H1 (cell line): ENCODE measurements at regions not wholly inside any gene's neighbourhood (a gene's known extent, or its start where the extent isn't known, plus 50 kb on each side); places are given as distances from the start of the nearest gene placed in this dataset.

Source experiments
- CTCF ChIA-PET: fragments of 300-600 bp; sonication (Branson Sonifier 250); formaldehyde crosslinking; loops from one replicate; lab custom pipeline; 2021; ENCODE audit not compliant: partially characterized antibody; lab: Charles Lee
- POLR2A ChIA-PET: fragments of 300-600 bp; sonication (Branson Sonifier 250); formaldehyde crosslinking; loops from one replicate; lab custom pipeline; 2021; ENCODE audit warnings: inconsistent platforms; ENCODE audit not compliant: partially characterized antibody; lab: Charles Lee
- DNase-seq, 2 experiments: peaks; one replicate each; pipeline versions ENCODE4 v3.0.0 to v3.0.0-alpha.2; 2010 to 2022; ENCODE audit warnings: low spot score in 2 of 2, low read depth in 1 of 2, mixed read lengths in 1 of 2
- FAIRE-seq: peaks from 2 replicates; lab custom pipeline; 2011; peaks lifted over from hg19 to GRCh38; lab: Jason Lieb, UNC
- H2AFZ ChIP-seq: 2 replicates; pipeline ENCODE4 v1.8.1; 2012; ENCODE audit warnings: low read length, inconsistent platforms
- H2AK5ac ChIP-seq: 2 replicates; pipeline ENCODE4 v1.6.1; 2013; ENCODE audit warnings: low read depth, low read length
- H2BK120ac ChIP-seq: replicated peaks from 2 replicates; pipeline ENCODE3; 2013; ENCODE audit warnings: low read depth, low read length, inconsistent platforms
- H2BK12ac ChIP-seq: 2 replicates; pipeline ENCODE4 v1.6.1; 2013; ENCODE audit warnings: low read depth, low read length
- H2BK15ac ChIP-seq: 2 replicates; pipeline ENCODE4 v1.6.1; 2013; ENCODE audit warnings: low read length
- H2BK20ac ChIP-seq: 2 replicates; pipeline ENCODE4 v1.6.1; 2013; ENCODE audit warnings: low read length
- H2BK5ac ChIP-seq: 2 replicates; pipeline ENCODE4 v1.6.1; 2013; ENCODE audit warnings: low read depth, low read length
- H3K14ac ChIP-seq: 2 replicates; pipeline ENCODE4 v1.6.1; 2013; ENCODE audit warnings: inconsistent platforms; ENCODE audit not compliant: insufficient read length
- H3K18ac ChIP-seq: 2 replicates; pipeline ENCODE4 v1.6.1; 2013; ENCODE audit warnings: low read length; ENCODE audit errors: extremely low read depth
- H3K23ac ChIP-seq: 2 replicates; pipeline ENCODE4 v1.6.1; 2013; ENCODE audit warnings: inconsistent platforms; ENCODE audit not compliant: insufficient read length
- H3K23me2 ChIP-seq: 2 replicates; pipeline ENCODE4 v1.6.1; 2013; ENCODE audit warnings: low read depth, low read length
- H3K27ac ChIP-seq: 2 replicates; pipeline ENCODE4 v1.6.1; 2011; ENCODE audit warnings: low read depth, low read length, inconsistent platforms
- H3K27me3 ChIP-seq, 4 experiments: replicated peaks in 1 of 4; 1 replicate in 1 of 4; 2 replicates in 3 of 4; pipeline versions ENCODE4 v1.6.1 to v1.8.1; 2011 to 2013; ENCODE audit warnings: low read length in 3 of 4, mild to moderate bottlenecking in 3 of 4, inconsistent platforms in 2 of 4, mixed read lengths in 2 of 4, moderate library complexity in 1 of 4; ENCODE audit not compliant: control insufficient read depth in 3 of 4, insufficient read depth in 3 of 4; ENCODE audit errors: extremely low read depth in 1 of 4
- H3K36me3 ChIP-seq, 4 experiments: 2 replicates each; pipeline versions ENCODE4 v1.6.1 to v1.8.1; 2011 to 2013; ENCODE audit warnings: mild to moderate bottlenecking in 4 of 4, low read length in 3 of 4, moderate library complexity in 2 of 4, control low read depth in 1 of 4, inconsistent platforms in 1 of 4; ENCODE audit not compliant: insufficient read depth in 4 of 4, control insufficient read depth in 2 of 4
- H3K4ac ChIP-seq: replicated peaks from 2 replicates; pipeline ENCODE3; 2013; ENCODE audit warnings: low read length, low read depth, mixed read lengths, inconsistent platforms; ENCODE audit not compliant: insufficient read length
- H3K4me1 ChIP-seq, 4 experiments: replicated peaks in 1 of 4; 1 replicate in 1 of 4; 2 replicates in 3 of 4; pipeline versions ENCODE4 v1.6.1 to v1.8.1; 2011 to 2013; ENCODE audit warnings: low read length in 3 of 4, inconsistent platforms in 2 of 4, mixed read lengths in 1 of 4; ENCODE audit not compliant: insufficient read depth in 4 of 4, control insufficient read depth in 3 of 4
- H3K4me2 ChIP-seq, 2 experiments: 2 replicates each; pipeline versions ENCODE4 v1.6.1 to v1.8.1; 2011 to 2013; ENCODE audit warnings: low read depth in 2 of 2, low read length in 2 of 2, control low read depth in 1 of 2, inconsistent platforms in 1 of 2, mild to moderate bottlenecking in 1 of 2; ENCODE audit not compliant: insufficient read depth in 1 of 2
- H3K4me3 ChIP-seq, 4 experiments: fragments of 200-600, 300-600 bp in 1 of 4; sonication (generic), shearing (Covaris generic), sonication (Bioruptor Twin) in 1 of 4; 2 replicates each; pipeline versions ENCODE4 v1.5.1 to v1.8.1; 2011 to 2016; ENCODE audit warnings: low read length in 4 of 4, low read depth in 3 of 4, control low read depth in 2 of 4, inconsistent platforms in 2 of 4, mild to moderate bottlenecking in 2 of 4, mixed read lengths in 1 of 4, moderate library complexity in 1 of 4; ENCODE audit not compliant: insufficient read depth in 2 of 4; ENCODE audit errors: extremely low read depth in 1 of 4
- H3K56ac ChIP-seq: replicated peaks from 2 replicates; pipeline ENCODE3; 2013; ENCODE audit warnings: low read depth, mild to moderate bottlenecking, mixed read lengths, low read length, inconsistent platforms; ENCODE audit not compliant: insufficient read length
- H3K79me1 ChIP-seq: 2 replicates; pipeline ENCODE4 v1.6.1; 2013; ENCODE audit warnings: low read depth, low read length, control low read depth
- H3K79me2 ChIP-seq, 2 experiments: 2 replicates each; pipeline versions ENCODE4 v1.6.1 to v1.8.1; 2012 to 2013; ENCODE audit warnings: low read length in 2 of 2, mild to moderate bottlenecking in 2 of 2, inconsistent platforms in 1 of 2; ENCODE audit not compliant: insufficient read depth in 2 of 2, control insufficient read depth in 1 of 2
- H3K9ac ChIP-seq, 4 experiments: replicated peaks in 1 of 4; 1 replicate in 1 of 4; 2 replicates in 3 of 4; pipeline versions ENCODE4 v1.6.1 to v1.8.1; 2011 to 2013; ENCODE audit warnings: low read depth in 3 of 4, low read length in 3 of 4, control low read depth in 2 of 4, mild to moderate bottlenecking in 2 of 4, moderate library complexity in 2 of 4, inconsistent platforms in 1 of 4; ENCODE audit errors: extremely low read depth in 1 of 4
- H3K9me3 ChIP-seq, 2 experiments: 2 replicates each; pipeline versions ENCODE4 v1.6.1 to v1.8.1; 2012 to 2013; ENCODE audit warnings: mild to moderate bottlenecking in 2 of 2, moderate library complexity in 2 of 2, control low read depth in 1 of 2, inconsistent platforms in 1 of 2, low read depth in 1 of 2, low read length in 1 of 2, mixed read lengths in 1 of 2; ENCODE audit not compliant: insufficient read depth in 2 of 2
- H4K20me1 ChIP-seq, 2 experiments: replicated peaks in 1 of 2; 2 replicates each; pipeline versions ENCODE3 to v1.8.1; 2011 to 2013; ENCODE audit warnings: inconsistent platforms in 2 of 2, low read length in 2 of 2, mild to moderate bottlenecking in 1 of 2; ENCODE audit not compliant: insufficient read depth in 2 of 2, control insufficient read depth in 1 of 2
- H4K5ac ChIP-seq: 2 replicates; pipeline ENCODE4 v1.6.1; 2013; ENCODE audit warnings: low read length, low read depth, mixed read lengths, inconsistent platforms; ENCODE audit not compliant: insufficient read length
- H4K8ac ChIP-seq: 2 replicates; pipeline ENCODE4 v1.8.0; 2013; ENCODE audit warnings: mild to moderate bottlenecking, moderate library complexity, low read length, inconsistent platforms; ENCODE audit not compliant: insufficient read depth; ENCODE audit errors: extremely low read depth
- H4K91ac ChIP-seq: replicated peaks from 2 replicates; pipeline ENCODE3; 2013; ENCODE audit warnings: low read length, mixed read lengths, inconsistent platforms; ENCODE audit not compliant: insufficient read length
- GTF2F1 ChIP-seq: IDR thresholded peaks from 2 replicates; pipeline ENCODE4 v1.6.1; 2012; ENCODE audit warnings: low read depth, low read length, improper control_type of control experiment, borderline replicate concordance
- MAFK ChIP-seq: IDR thresholded peaks from 2 replicates; pipeline ENCODE4 v1.6.1; 2012; ENCODE audit warnings: low read depth, mild to moderate bottlenecking, improper control_type of control experiment, low read length
- USF2 ChIP-seq: IDR thresholded peaks from 2 replicates; pipeline ENCODE4 v1.6.1; 2011; ENCODE audit warnings: low read length, improper control_type of control experiment
- WGBS, 2 experiments: shearing (Covaris generic) in 1 of 2; methylation state at CpG; one replicate each; pipeline versions ENCODE4 v1.1.6 to v1.1.7; 2013 to 2015; ENCODE audit warnings: low lambda C conversion rate in 2 of 2, mixed read lengths in 2 of 2, inconsistent platforms in 1 of 2, low coverage in 1 of 2, missing lambda C conversion rate in 1 of 2; ENCODE audit not compliant: insufficient replicate concordance in 2 of 2, insufficient coverage in 1 of 2, insufficient read length in 1 of 2; ENCODE audit errors: extremely low coverage in 1 of 2, missing lambda C conversion rate in 1 of 2; 5-methylcytosine and 5-hydroxymethylcytosine counted together

- FAIRE-seq (no peak), DNase-seq (no peak)
- H3K4me3 ChIP-seq, result no peak overlapping the region
- TF ChIP-seq GTF2F1 (no peak), USF2 (no peak), MAFK (no peak)
- no peaks in the 10 kb centered on the region for H3K79me1 ChIP-seq
- H2AFZ ChIP-seq, result no peak overlapping the region
- WGBS, 2 experiments, result 91% methylated on average over 3 of the region's 3 CpGs; no CpG with 5 or more reads in 1 of the 2 experiments
- H2BK5ac ChIP-seq, result no peak overlapping the region
- H2BK12ac ChIP-seq, result no peak overlapping the region
- no peaks in the 10 kb centered on the region for H4K20me1 ChIP-seq
- H3K23ac ChIP-seq, result no peak overlapping the region
- H3K9ac ChIP-seq, result no peak overlapping the region
- no peak overlapping the region for H3K4ac ChIP-seq
- H3K4me2 ChIP-seq, result no peak overlapping the region
- POLR2A ChIA-PET, result no interaction called here
- no peaks in the 10 kb centered on the region for H3K9me3 ChIP-seq
- no peak overlapping the region for H2BK15ac ChIP-seq
- no peak overlapping the region for H2AK5ac ChIP-seq
- no peak overlapping the region for H4K5ac ChIP-seq
- H3K27ac ChIP-seq, result no peak overlapping the region
- no peak overlapping the region for H2BK120ac ChIP-seq
- H3K14ac ChIP-seq, result no peak overlapping the region
- H3K79me2 ChIP-seq, result no peaks in the 10 kb centered on the region
- no peaks in the 10 kb centered on the region; a peak in 1 of 7 replicates for H3K27me3 ChIP-seq
- no peaks in the 10 kb centered on the region; the same call in 1 of the 2 replicates for H3K23me2 ChIP-seq
- no peaks in the 10 kb centered on the region; a peak in 3 of 7 replicates for H3K4me1 ChIP-seq
- no peak overlapping the region for H4K8ac ChIP-seq
- 0 out of 2 replicates have a peak overlapping the region, but pooled peaks have one; percentile 93 for H2BK20ac ChIP-seq
- CTCF ChIA-PET, result interaction anchor here (0.6 to 4.8 kb wide), 11 partner anchors 10 to 1862 kb away, joined by 3 to 19 read pairs (median 4); no protein-coding TSS in a partner anchor
- H3K18ac ChIP-seq, result no peak overlapping the region
- no peaks in the 10 kb centered on the region for H3K36me3 ChIP-seq
- H4K91ac ChIP-seq, result no peak overlapping the region
- no peak overlapping the region for H3K56ac ChIP-seq
These were observed 274.1 kb downstream of the RRAGC start for GRCh38 chr1:38585460-38585859.
